Activated CD4-positive, CD25-positive, alpha-beta regulatory T cell treated with anti-CD3 and anti-CD28 coated beads, Interleukin-2, amount 50 U/mL, for 24 hours (primary cell): ENCODE measurements at regions not wholly inside any gene's neighbourhood (a gene's known extent, or its start where the extent isn't known, plus 50 kb on each side); places are given as distances from the start of the nearest gene placed in this dataset.

Experiments
- ATAC-seq, 2 donors: fragments of 150-1000 bp; cut with Tn5 transposase; one replicate each; pipeline ENCODE4 v1.10.0; 2021; ENCODE audit warnings: mild to moderate bottlenecking in 1 of 2, moderate library complexity in 1 of 2

DNA sequence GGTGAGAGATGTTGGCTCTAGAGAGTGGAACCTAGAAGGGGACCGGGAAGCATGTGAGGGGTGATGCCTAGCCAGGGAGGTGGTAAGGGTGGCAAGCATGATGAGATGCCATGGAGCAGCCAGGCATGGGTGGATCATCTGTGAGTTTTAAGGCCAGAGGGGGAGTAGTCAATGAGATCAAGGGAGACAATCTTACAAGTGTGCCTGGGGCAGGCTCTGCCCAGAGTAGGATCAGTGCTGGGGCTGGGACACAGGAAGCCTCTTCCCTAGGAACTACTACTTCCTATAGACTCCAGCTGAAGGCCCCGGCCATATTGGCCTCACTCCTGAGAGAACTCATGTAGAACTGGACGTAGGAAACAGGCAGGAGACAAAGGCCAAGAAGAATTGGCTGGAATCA lies 192.4 kb upstream of the CSF3R start:
- no peak for ATAC-seq

DNA sequence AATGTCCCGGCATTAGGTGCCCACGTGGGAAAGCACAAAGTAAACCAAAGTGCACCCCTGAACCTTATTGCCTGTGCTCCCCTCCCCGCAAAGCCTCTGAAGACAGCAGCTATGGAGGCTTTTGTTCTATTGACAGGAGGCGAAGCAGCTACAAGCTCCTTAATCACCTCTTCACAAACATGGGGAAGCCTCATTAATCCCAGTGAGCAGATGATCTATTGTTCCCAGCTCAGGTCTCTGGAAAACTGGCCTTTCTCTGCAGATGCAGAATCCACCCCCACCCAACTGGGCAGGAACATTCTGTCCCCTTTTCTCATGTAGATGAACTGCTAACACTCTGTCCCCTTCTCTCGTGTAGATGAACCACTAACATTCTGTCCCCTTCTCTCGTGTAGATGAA lies 190.5 kb upstream of the CSF3R start:
- no peak for ATAC-seq

DNA sequence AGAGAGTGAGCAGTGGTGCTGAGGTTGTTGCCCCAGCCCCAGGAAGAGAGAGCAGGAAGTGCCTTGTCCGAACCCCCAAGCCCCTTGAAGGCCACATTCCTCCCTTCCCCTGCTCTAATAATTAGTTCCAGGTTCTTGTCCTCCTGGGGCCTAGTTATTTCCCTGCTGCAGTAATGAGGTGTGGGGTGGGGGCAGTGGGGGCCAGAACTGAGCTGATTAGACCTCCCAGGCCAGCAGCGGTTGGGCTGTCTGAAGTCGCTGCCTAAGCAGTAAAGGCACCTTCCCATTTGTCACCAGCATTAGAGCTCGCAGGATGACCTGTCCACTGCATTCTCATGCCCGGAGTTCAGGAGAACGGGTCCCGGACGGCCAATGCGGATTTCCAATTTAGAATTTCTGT lies 186.5 kb upstream of the CSF3R start:
- ATAC-seq: no peak

DNA sequence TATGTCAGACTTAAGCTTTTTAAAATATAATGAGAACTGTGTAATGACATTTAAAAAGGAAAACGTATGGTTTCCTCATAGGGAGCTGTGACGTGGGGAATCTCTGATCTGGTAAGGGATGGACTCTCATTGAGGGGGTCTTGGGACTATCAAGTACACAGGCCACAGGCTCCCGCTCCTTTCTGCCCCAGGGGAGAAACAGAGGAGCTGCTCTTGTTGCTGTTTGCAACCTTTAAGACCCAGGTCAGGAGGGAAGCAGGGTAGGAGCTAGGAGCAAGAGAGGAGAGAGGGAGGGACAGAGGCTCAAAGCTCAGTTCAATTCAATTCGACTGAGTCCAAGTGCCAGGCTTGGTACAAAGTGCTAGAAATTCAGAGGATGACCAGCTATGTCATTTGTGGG lies 185.1 kb upstream of the CSF3R start:
- no peak for ATAC-seq

DNA sequence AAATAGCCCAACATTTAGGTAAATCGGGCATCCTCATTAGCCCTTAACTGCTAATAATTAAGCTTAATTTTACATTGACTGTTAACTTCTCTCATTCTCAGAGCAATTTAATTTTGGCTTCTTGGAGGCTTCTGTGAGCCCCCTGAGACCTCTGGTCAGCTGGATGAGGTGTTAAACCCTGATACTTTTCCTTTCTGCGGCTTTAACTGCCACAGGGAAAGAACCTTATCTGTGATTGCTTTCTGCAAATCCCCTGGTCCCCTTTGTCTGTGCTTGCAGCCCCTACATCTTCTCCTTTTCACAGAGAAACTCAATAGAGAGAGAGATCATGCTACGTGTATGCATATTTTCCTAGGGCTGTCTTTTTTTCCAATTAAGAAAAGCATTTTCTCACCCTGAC lies 184.5 kb upstream of the CSF3R start:
- ATAC-seq: no peak

DNA sequence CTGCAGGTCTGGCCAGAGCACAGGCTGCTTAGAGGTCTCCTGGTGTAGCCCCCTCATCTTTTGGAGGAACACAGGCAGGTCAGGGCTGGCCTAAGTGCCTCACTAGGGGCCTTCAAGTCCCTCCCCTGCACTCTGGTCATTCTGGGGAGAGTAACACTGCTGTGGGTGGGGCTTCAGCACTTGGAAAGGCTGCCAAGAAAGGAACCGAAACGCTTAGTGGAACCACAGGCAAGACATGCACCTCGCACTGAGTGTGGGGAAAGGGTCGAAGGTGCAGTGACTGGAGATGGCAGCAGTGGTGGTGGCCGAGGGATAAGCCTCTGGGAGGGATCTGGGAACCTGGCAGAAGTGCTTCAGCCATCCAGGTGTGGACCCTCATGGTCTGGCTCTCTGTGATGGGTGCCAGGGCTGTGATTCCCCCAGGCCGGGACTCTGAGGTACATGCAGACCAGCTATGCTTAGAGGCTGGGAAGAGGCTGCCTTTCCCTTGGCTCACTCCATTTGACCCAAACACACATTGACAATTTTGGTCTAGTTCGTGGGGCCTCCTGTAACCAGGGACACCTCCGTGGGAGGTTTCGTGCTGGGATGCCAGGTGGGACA lies 182.9 kb upstream of the CSF3R start:
- ATAC-seq: no peak

DNA sequence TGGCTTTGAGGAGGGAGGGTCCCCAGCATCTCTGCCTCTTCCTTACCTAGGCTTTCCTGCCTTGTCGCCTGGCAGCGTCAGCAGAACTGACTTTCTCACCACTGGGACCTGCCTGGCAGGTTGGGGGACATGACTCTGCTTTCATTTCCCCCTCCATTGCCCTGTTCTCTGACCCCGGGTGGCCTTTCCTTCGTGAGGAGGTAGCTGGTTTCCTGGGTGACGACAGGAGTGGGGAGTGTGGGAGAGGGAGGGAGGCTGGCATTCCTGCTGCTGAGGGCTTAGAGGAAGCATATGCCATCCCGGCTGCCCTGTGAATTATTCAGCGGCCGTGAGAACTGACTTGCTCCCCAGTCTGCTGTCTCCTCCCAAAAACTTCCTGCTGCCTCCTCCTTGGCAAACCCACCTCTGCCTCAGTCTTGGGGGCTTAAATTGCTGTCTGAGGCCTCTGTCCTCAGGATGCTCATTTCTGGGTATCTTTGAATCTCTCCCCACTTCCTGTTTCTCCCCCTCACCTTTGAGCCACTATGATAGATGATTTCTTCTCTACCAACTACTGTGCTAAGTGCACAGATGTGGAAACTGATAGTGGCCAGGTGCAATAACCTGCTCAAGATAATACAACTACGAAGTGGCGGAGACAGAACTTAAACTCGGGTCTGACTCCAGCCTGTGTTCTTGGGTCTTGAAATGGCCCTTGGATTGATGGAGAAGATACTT lies 182.0 kb upstream of the CSF3R start:
- ATAC-seq: no peak

DNA sequence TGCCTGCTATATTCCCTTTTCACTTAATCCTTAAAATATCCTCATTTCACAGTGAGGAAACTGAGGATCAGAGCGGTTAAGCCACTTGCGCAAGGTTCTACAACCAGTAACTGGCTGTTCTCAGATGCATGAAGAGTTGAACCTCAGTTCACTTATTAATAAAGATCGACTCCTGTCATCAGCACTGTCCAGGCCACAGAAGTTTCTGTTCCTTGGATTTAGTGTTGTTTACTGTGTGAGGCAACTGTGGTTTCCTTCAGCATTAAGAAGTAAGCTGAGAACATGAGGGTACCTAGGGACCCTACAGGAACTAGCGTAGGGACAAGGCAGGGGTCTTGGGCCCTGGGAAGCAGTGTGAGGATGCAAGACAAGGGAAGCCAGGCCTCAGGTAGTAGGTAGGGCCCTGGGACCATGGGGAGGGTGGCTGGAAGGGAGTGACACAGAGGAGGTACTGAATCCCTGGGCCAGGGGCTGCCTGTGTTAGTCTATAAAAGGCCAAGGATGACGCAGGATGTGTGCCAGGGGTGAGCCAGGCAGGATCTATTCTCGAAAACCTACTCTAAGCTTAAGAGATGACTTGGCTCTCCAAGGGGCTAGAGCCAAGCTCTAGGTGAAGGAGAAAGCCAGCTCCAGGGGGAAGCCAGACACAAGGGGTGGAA lies 181.2 kb upstream of the CSF3R start:
- ATAC-seq: no peak

DNA sequence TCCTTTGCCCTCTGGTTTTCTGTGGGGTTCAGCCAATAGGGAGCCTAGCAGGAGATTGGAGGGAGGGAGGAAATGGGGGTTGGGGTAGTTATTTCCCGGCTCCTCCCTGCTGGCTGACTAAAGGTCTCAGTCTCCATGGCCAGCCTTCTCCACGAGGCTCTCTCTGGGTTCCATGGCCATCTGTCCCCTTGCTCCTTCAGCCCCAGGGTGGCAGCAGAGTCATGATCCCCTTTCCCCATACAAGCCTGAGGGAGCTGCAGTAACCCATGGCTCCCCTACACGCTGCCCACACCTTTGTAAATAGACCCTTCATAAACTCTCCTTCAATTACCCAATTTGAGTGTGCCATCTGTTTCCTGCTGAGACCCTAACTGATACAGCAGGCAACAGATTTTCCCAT lies 176.1 kb upstream of the CSF3R start:
- ATAC-seq: no peak

DNA sequence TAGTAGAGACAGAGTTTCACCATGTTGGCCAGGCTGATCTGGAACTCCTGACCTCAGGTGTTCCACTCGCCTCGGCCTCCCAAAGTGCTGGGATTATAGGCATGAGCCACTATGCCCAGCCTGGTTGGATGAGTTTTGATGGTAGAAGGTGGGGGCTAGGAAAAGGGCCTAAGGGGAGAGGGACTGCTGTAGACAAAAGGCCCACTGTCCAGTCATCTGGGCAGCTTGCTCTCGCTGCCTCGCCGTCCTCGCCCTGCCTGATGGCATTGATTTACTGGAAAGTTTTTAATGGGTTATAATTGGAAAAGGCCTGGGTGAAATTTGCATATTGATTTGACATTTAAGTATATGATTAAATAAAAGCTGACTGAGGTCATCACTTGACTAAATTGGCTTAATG lies 175.1 kb upstream of the CSF3R start:
- ATAC-seq: no peak

DNA sequence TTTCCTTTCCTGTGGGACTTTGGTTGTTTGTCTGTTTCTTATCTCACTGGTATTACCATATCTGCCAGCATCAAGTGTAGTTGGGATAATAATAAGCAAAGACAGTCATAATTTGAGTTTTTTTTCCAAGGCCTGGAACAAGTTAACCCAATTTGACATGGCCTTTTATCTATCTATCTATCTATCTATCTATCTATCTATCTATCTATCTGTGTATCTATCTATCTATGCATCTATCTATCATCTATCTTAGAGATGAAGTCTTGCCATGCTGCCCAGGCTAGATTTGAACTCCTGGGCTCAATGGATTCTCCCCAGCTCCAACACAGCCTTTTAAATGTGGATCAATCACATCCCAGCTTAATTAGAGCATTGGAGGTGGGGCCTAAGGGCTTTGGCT lies 174.1 kb upstream of the CSF3R start:
- no peak for ATAC-seq

DNA sequence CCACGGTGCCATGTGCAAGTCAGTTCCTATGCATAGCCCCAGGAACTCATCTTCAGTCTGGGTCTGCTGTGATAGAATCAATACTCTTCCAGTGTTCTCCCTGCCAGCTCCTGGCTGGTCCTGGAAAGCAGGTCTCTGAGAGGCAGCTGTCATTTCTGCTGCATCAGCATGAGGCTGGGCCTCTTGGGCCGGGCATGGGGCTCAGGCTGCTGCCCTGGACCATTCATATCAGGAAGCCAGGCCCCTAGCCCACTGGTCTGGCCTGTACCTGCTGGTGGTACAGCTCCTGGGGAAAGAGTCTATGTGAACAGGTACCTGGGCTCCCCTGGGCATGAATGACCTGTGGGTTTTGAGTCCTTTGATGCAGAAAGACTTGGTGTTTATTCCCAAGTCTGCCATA lies 173.6 kb upstream of the CSF3R start:
- ATAC-seq: no peak

DNA sequence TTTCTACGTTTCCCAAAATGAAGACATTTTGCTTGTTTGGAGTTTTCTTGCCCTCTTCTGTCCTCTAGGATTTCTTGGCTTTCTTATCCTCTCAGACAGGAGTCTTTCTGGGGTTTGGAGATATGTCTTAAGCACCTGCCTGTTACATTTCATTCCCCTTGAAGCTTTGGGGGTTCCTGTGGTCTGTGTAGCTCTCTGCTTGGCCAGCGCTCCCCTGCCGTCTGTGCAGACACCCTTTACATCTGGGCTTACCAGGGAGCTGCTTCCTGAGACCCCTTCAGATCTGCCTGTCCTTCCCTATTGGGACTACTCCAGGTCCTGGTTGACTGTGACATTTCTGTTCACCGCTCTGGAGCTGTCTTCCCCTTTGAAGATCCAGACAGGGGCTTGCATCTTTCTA lies 171.9 kb upstream of the CSF3R start:
- no peak for ATAC-seq

DNA sequence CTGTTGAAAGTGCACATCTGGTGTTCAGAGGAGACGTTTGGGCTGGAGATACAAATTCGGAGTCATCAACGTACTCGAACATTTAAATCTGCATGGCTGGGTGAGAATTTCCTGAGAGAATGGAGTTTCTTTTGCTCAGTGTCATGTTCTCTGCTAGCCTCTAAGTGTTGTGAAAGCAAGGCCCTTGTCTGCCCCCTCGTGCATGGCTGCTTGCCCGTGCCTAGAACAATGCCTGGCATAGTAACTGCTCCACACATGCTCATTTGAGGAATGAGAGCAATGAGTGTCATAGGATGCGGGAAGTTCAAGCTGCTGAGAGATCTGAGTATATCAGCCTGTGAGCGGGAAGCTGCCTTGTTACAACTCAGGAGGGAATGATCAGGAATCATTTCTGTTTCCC lies 171.1 kb upstream of the CSF3R start:
- no peak for ATAC-seq

DNA sequence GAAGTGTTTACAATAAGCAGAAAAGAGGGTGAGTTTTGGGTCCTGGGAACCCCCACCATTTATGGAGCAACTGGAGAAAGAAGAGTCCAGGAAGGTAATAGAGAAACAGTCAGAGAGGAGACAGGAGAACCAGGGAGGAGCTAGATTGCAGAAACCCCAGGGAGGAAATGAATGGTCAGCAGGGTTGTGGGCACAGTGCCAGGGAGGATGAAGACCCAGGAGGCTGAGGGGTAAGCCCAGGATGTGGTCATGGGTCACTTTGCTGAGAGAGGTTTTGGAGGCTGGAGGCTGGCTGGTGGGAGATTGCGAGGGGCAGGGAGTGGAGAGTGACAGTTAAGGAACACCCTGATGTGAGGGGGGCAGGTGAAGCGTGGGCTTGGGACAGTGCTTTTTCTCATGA lies 169.9 kb upstream of the CSF3R start:
- no peak for ATAC-seq

DNA sequence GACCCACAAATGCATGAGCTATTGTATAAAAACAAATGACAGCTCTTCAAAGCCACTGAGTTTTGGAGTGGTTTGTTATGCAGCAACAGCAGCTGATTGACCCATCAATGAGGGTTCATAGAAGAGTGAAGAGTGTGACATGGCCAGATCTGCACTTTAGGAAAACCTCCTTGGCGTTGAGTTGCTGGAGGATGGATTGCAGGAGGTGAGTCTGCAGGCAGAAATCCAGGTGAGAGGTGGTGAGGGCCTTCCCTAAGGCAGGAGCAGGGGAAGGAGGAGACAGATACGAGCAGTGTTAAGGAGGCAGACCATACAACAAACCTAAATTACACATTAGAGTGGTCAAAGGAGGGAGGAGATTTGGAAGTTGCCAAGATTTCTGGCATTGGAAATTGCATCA lies 169.3 kb upstream of the CSF3R start:
- no peak for ATAC-seq

DNA sequence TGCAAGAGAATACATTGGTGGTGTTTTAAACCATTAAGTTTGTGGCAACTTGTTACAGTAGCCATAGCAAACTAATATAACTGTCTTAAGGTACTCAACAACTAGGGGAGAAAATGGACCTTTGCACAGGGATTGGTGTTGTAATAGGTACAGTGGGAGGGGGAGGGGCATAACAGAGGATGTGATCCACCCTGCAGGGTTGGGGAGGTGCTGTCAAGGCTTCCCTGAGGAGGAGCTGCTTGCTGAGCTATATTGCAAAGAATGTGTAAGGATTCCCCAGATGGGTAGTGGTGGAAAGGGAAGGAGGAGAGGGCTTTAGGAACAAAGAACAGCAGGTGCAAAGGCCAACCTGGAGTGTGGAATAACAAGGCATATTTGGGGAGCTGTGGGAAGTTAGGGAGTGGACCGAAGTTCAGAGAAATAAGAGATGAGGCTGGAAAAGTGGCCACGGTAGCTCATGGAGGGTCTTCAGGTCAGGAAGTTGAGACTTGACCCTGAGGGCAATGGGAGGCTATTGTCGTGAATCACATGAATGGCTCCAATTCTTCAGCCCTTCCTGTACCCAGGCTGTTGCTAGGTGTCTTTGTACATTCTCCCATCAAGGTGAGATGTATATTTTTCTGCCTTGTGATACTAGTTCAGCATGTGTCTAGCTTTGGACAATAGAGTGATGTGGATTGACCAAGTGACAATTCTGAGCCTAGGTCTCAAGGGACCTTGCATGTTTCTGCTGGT lies 168.6 kb upstream of the CSF3R start:
- no peak for ATAC-seq

DNA sequence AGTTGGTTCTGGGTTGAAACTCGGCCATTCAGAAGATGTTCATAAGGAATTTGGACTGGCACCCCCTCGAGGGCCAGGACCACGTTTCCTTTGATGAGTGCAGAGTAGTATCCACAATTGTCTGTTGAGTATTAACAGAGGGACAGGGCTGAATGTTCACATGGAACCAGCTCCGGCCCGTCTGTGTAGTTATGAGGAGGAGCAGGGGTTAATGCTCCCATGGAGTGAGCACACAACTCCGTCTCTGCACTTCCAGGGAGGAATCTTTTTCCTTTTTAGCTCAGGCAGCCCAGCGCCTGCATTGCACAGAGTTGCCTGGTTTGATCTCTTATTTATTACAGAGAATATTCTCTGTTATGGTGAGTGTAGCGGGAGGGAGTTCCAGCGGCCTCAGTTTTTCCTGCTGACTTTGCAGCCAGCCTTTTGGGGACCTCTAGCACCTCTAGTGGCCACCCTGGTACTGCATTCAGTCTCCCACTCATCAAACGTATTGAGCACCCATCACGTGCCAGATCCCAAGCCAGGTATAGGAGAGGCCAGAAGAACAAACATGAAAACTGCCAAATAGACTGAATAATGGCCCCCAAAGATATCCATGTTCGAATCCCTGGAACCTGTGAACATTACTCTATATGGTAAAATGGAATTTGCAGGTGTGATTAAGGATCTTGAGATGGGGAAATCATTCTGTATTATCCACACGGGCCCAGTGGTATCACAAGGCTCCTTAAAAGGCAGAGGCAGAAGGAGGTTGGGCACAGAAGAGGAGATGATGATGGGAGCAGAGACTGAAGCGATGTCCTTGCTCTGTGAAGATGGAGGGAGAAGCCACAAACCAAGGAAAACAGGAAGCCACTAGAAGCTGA lies 167.7 kb upstream of the CSF3R start:
- peak in 1 of 2 donors; percentile 65 for ATAC-seq

DNA sequence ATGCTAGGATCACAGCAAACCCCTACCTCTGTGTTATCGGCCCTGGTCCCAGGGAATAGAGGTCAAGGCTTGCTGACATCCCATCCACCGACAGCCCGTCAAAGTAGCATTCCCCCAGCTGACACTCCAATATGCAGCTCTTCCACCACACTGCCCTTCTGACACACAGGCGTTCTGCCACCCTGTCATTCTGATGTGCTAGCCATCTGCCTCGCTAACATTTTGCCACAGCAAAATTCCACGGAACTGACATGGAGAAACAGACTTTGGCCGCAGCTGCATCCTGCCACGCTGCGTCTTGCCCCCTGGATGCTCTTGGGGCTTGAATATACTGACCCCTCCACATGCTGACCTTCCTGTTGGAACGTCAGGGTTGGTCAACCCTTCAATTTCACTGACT lies 163.2 kb upstream of the CSF3R start:
- ATAC-seq: no peak

DNA sequence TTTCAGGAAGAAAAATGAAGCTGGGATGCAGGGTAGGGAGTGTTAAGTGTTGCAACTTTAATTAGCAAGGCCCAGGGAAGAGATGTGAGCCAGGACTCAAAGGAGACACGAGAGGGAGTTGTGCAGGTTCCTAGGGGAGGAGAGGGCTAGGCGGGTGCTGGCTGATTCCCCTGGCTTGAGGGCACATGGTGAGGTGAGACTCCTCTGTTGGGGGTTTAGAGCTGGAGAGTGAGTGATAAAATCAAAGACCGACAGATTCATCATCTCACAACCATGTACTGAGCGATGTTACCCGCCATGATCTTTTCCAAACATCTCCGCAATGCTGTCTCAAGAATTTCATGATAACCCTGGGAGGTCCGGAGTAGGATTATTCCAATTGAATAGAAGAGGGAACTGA lies 161.8 kb upstream of the CSF3R start:
- ATAC-seq: no peak

DNA sequence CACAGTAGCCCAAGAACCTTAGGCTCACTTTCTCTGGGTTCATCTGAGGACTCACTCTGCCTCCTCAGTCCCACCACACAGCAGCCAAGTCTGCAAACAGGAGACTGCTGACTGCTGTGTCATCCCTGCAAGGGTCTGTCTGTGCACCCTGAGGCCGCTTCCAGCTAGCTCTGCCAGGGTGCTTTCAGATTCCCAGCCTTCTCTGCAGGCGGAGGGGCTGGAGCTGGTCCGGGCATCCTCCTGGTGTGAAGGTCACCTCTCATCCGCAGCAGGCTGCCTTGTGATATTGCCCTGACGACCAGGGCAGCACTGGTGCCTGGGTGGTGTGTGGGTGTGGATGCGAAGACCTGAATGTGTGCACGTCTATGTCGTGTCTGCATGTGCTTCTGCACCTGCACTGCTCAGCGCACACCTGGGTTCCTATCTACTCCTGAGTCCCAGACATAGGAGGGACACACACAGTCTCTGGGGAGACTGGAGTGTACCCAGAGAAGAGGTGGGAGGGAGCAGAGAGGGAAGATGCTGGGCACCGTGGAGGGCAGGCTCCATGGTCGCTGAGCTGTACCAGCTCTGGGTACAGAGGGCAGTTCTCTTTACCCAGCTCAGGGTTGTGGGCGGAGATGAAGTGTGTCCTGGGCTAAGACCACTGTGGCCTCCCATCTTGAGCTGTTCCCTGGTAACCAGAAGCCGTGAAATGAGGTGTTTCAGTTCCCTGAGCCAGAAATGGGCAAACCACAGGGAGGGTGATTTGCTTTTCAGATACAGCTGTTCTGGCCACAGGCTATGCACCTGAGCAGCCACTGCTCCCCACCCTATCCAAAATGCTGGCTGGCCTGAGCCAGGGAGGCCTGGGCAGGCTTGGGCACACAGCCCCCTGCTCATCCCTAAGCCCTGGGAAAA lies 160.9 kb upstream of the CSF3R start:
- no peak for ATAC-seq

DNA sequence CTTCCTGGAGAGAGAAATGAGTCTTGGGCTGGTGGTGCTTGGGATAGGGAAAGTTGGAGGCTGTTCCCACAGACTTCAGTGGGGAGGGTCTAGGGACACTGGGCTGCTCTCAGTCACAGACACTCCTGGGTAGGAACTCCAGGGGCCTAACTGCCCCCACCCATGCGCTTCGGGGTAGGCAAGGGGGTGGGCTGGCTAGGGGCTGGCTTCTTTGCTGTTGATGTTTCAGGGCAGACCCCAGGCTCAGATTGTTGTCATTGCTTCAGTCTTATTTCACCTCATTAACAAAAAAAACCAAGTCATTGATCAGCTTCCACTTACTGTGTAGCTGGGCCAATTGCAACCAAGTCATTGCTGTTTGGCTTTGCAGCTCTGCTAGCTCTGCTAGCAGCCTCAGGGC lies 160.1 kb upstream of the CSF3R start:
- ATAC-seq: no peak
